ENCODE measurements at regions not wholly inside any gene's neighbourhood (a gene's known extent, or its start where the extent isn't known, plus 50 kb on each side); places are given as distances from the start of the nearest gene placed in this dataset.

- no peak overlapping the region for H3K4me2 ChIP-seq (ENCODE audit: insufficient read depth, low read length)
- H3K9me1 ChIP-seq (ENCODE audit: control insufficient read depth, insufficient read depth, low read length), result no peaks in the 10 kb centered on the region
- no peaks in the 10 kb centered on the region for H4K20me1 ChIP-seq (replicated peaks; ENCODE audit: control insufficient read depth, insufficient read depth, low read length)
- H3K4me3 ChIP-seq, result no peak overlapping the region
- H3K27me3 ChIP-seq (ENCODE audit: control insufficient read depth in 2 of 2, insufficient read depth in 2 of 2, low read length in 2 of 2), result no peaks in the 10 kb centered on the region
- H3K4me1 ChIP-seq (replicated peaks in 1 of 2; ENCODE audit: control insufficient read depth in 2 of 2, insufficient read depth in 2 of 2, low read length in 2 of 2), result peaks cover 3 to 5% of the 10 kb centered on the region in 2 experiments; a peak in 4 of 5 replicates
- no peak overlapping the region for H3K27ac ChIP-seq (ENCODE audit: extremely low read depth, low read depth, low read length)
- H3K36me3 ChIP-seq (ENCODE audit: control insufficient read depth, insufficient read depth, low read length), result no peaks in the 10 kb centered on the region
- ChIA-PET CTCF (ENCODE audit: low intra/inter-chr PET ratio) (no interaction called here), POLR2A (interaction anchor here (0.6 kb wide), 1 partner anchor 25 kb away, joined by 3 read pairs; no protein-coding TSS in a partner anchor)
- DNase-seq (ENCODE audit: extremely low read depth in 1 of 4, low spot score in 3 of 4), result no peak
- WGBS (ENCODE audit: insufficient coverage, low coverage, missing lambda C conversion rate), result 100% methylated on average over 2 of the region's 2 CpGs
- no peak overlapping the region for H3K9ac ChIP-seq (ENCODE audit: insufficient read depth in 1 of 2, low read depth in 2 of 2, low read length in 2 of 2)
- no peak for ATAC-seq
- BruUV-seq (replicated peaks), result no TSS peak
- no peak overlapping the region for H2AFZ ChIP-seq (ENCODE audit: low read depth, low read length)
- intact Hi-C loops (cut with micrococcal nuclease), result no loop called here
- H3K9me3 ChIP-seq (replicated peaks; ENCODE audit: control insufficient read depth, insufficient read depth, low read depth, low read length), result no peaks in the 10 kb centered on the region
- in situ Hi-C loops (cut with MboI), result no loop called here
- no peaks in the 10 kb centered on the region for H3K79me2 ChIP-seq (ENCODE audit: control insufficient read depth, insufficient read depth, low read length)
- no peak for FAIRE-seq
- TF ChIP-seq RBM15 (IDR thresholded peaks at IDR 0.05; ENCODE audit: insufficient read depth, low read length) (no peak), TRIM24 (IDR thresholded peaks at IDR 0.05) (0 out of 4 replicates have a peak, but pooled peaks of 1 of the 2 experiments have one; percentile 9), ZNF512 (tag; IDR thresholded peaks at IDR 0.05) (peak; percentile 97), CEBPB (tag; IDR thresholded peaks at IDR 0.05) (no peak), BDP1 (IDR thresholded peaks at IDR 0.05; ENCODE audit: insufficient read depth, insufficient read length) (no peak), ZNF695 (CRISPR knock-in tag; IDR thresholded peaks at IDR 0.05) (no peak), THAP12 (CRISPR knock-in tag; IDR thresholded peaks at IDR 0.05) (no peak), MTF1 (CRISPR knock-in tag; IDR thresholded peaks at IDR 0.05; ENCODE audit: borderline replicate concordance) (no peak), MEF2D (tag; conservative IDR thresholded peaks at IDR 0.05; ENCODE audit: low read depth) (no peak), IRF1 (CRISPR knock-in tag; IDR thresholded peaks at IDR 0.05; ENCODE audit: borderline replicate concordance) (no peak), ZNF134 (CRISPR knock-in tag; conservative IDR thresholded peaks at IDR 0.05) (no peak), SMARCA4 (IDR thresholded peaks at IDR 0.05) (no peak), ZNF316 (IDR thresholded peaks at IDR 0.05) (no peak), SNAPC5 (CRISPR knock-in tag; IDR thresholded peaks at IDR 0.05) (no peak), FOXK2 (conservative IDR thresholded peaks at IDR 0.05 in 1 of 2, IDR thresholded peaks at IDR 0.05 in 1 of 2; ENCODE audit: low read depth in 2 of 2) (no peak), ZNF23 (CRISPR knock-in tag; IDR thresholded peaks at IDR 0.05) (no peak), KDM1A (IDR thresholded peaks at IDR 0.05) (0 out of 4 replicates have a peak, but pooled peaks of 1 of the 2 experiments have one; percentile 21)
Measured at GRCh38 chr21:29405503-29406122, 106.9 kb downstream of the BACH1 start.
